CD4-positive, alpha-beta memory T cell (primary cell): ENCODE measurements at regions not wholly inside any gene's neighbourhood (a gene's known extent, or its start where the extent isn't known, plus 50 kb on each side); places are given as distances from the start of the nearest gene placed in this dataset.
"Not testable (repeated sequence)": the region's sequence is repeated elsewhere in the genome, so short reads cannot be mapped to it uniquely, and the experiment has no call there.

Source experiments
- CTCF ChIA-PET: fragments of 350-600 bp; sonication (Branson Sonifier 250); formaldehyde crosslinking; loops from one replicate; lab custom pipeline; 2021; ENCODE audit warnings: inconsistent platforms; ENCODE audit not compliant: partially characterized antibody; lab: Charles Lee
- POLR2A ChIA-PET: fragments of 350-600 bp; sonication (Branson Sonifier 250); formaldehyde crosslinking; loops from one replicate; lab custom pipeline; 2021; ENCODE audit not compliant: partially characterized antibody; lab: Charles Lee
- DNase-seq, 5 donors: peaks; one replicate each; pipeline versions ENCODE4 v3.0.0 to v3.0.0-alpha.2; 2020 to 2022; ENCODE audit warnings: mixed read lengths in 1 of 5
- H3K27ac ChIP-seq: one replicate; pipeline ENCODE4 v1.7.0; 2013; ENCODE audit warnings: low read depth, low read length
- H3K27me3 ChIP-seq: 2 replicates; pipeline ENCODE4 v1.7.0; 2013; ENCODE audit warnings: mild to moderate bottlenecking, low read length, moderate library complexity; ENCODE audit not compliant: insufficient read depth
- H3K36me3 ChIP-seq: 2 replicates; pipeline ENCODE4 v1.7.0; 2013; ENCODE audit warnings: mild to moderate bottlenecking, low read length, moderate library complexity; ENCODE audit not compliant: insufficient read depth
- H3K4me1 ChIP-seq: 2 replicates; pipeline ENCODE4 v1.7.0; 2013; ENCODE audit warnings: mild to moderate bottlenecking, low read length, moderate library complexity; ENCODE audit not compliant: insufficient read depth
- H3K4me3 ChIP-seq, 2 donors: one replicate each; pipeline ENCODE4 v1.7.0; 2013; ENCODE audit warnings: low read length in 2 of 2, mild to moderate bottlenecking in 1 of 2
- H3K9me3 ChIP-seq, 2 donors: one replicate each; pipeline ENCODE4 v1.7.0; 2013; ENCODE audit warnings: low read length in 2 of 2, control low read depth in 1 of 2; ENCODE audit not compliant: control insufficient read depth in 1 of 2
- H3K27ac Mint-ChIP-seq, 7 donors: one replicate each; pipeline ENCODE4 v1.8.0; 2020 to 2021; ENCODE audit warnings: mixed read lengths in 7 of 7, mild to moderate bottlenecking in 6 of 7, inconsistent platforms in 3 of 7, moderate library complexity in 3 of 7
- H3K27me3 Mint-ChIP-seq, 2 donors: one replicate each; pipeline ENCODE4 v1.8.0; 2020 to 2021; ENCODE audit warnings: mixed read lengths in 2 of 2
- H3K36me3 Mint-ChIP-seq, 2 donors: one replicate each; pipeline ENCODE4 v1.8.0; 2020 to 2021; ENCODE audit warnings: mixed read lengths in 2 of 2, inconsistent platforms in 1 of 2, mild to moderate bottlenecking in 1 of 2
- H3K4me1 Mint-ChIP-seq, 4 donors: one replicate each; pipeline ENCODE4 v1.8.0; 2020 to 2021; ENCODE audit warnings: mixed read lengths in 4 of 4, mild to moderate bottlenecking in 1 of 4
- H3K4me3 Mint-ChIP-seq, 8 donors: one replicate each; pipeline ENCODE4 v1.8.0; 2020 to 2021; ENCODE audit warnings: mixed read lengths in 8 of 8, mild to moderate bottlenecking in 7 of 8, moderate library complexity in 6 of 8, inconsistent platforms in 3 of 8
- H3K9me3 Mint-ChIP-seq, 8 donors: one replicate each; pipeline ENCODE4 v1.8.0; 2020 to 2021; ENCODE audit warnings: mixed read lengths in 8 of 8, mild to moderate bottlenecking in 5 of 8, inconsistent platforms in 3 of 8, moderate library complexity in 1 of 8
- intact Hi-C: fragments of 100-400 bp; cut with micrococcal nuclease; formaldehyde crosslinking; loops from one replicate; pipeline ENCODE4 v1.15.1; 2023

GRCh38 chr3:177622520-177622919 is 425.2 kb upstream of the TBL1XR1 start:
- CTCF ChIA-PET, result interaction anchor here (1.1 to 1.2 kb wide), 2 partner anchors 24 to 572 kb away, joined by 3 to 4 read pairs; no protein-coding TSS in a partner anchor

GRCh38 chr3:177622982-177623617 is 425.8 kb upstream of the TBL1XR1 start:
- POLR2A ChIA-PET, result no interaction called here
- Histone ChIP-seq H3K27ac (no peak overlapping the region), H3K4me3 (no peak overlapping the region), H3K27me3 (no peaks in the 10 kb centered on the region), H3K36me3 (no peaks in the 10 kb centered on the region), H3K9me3 (no peaks in the 10 kb centered on the region), H3K4me1 (peaks cover 10% of the 10 kb centered on the region)
- peaks cover 16 to 24% (median 20%) of the 10 kb centered on the region in 4 donors for H3K4me1 Mint-ChIP-seq
- H3K9me3 Mint-ChIP-seq, result peaks cover 0 to 5% (median under 1%) of the 10 kb centered on the region in 8 donors
- intact Hi-C loops, result no loop called here
- peak overlapping the region in 3 of 7 donors; percentile 39 to 68 (median 48) for H3K27ac Mint-ChIP-seq
- peak overlapping the region in 2 of 8 donors; percentile 17 to 46 for H3K4me3 Mint-ChIP-seq
- no peak for DNase-seq
- no peaks in the 10 kb centered on the region for H3K36me3 Mint-ChIP-seq
- H3K27me3 Mint-ChIP-seq, result no peaks in the 10 kb centered on the region
- CTCF ChIA-PET, result interaction anchor here (1.1 to 1.2 kb wide), 2 partner anchors 24 to 573 kb away, joined by 3 to 4 read pairs; no protein-coding TSS in a partner anchor

More at GRCh38 chr3:177622520-177622919, 425.2 kb upstream of the TBL1XR1 start:
- H3K36me3 ChIP-seq, result no peaks in the 10 kb centered on the region
- intact Hi-C loops, result no loop called here
- peaks cover 14 to 24% (median 20%) of the 10 kb centered on the region in 4 donors for H3K4me1 Mint-ChIP-seq
- H3K4me3 ChIP-seq, result no peak overlapping the region
- no peak for DNase-seq
- POLR2A ChIA-PET, result no interaction called here
- H3K4me3 Mint-ChIP-seq, result no peak overlapping the region
- no peaks in the 10 kb centered on the region for H3K9me3 ChIP-seq
- no peaks in the 10 kb centered on the region for H3K27me3 ChIP-seq
- no peak overlapping the region for H3K27ac ChIP-seq
- no peaks in the 10 kb centered on the region for H3K36me3 Mint-ChIP-seq
- H3K27ac Mint-ChIP-seq, result no peak overlapping the region
- H3K9me3 Mint-ChIP-seq, result no peaks in the 10 kb centered on the region
- H3K4me1 ChIP-seq, result peaks cover 10% of the 10 kb centered on the region
- no peaks in the 10 kb centered on the region for H3K27me3 Mint-ChIP-seq

- no peaks in the 10 kb centered on the region for H3K9me3 ChIP-seq
- peaks cover 0 to 6% (median 2%) of the 10 kb centered on the region in 8 donors for H3K9me3 Mint-ChIP-seq
- peak overlapping the region; percentile 16 for H3K27ac ChIP-seq
- peaks cover 10% of the 10 kb centered on the region for H3K4me1 ChIP-seq
- no peak overlapping the region for H3K4me3 ChIP-seq
- intact Hi-C loops, result no loop called here
- POLR2A ChIA-PET, result interaction anchor here (0.8 to 0.9 kb wide), 4 partner anchors 17 to 264 kb away, joined by 3 read pairs; no protein-coding TSS in a partner anchor
- no peaks in the 10 kb centered on the region for H3K27me3 ChIP-seq
- H3K36me3 Mint-ChIP-seq, result no peaks in the 10 kb centered on the region
- peak overlapping the region in 5 of 8 donors; percentile 27 to 69 (median 44) for H3K4me3 Mint-ChIP-seq
- peaks cover 14 to 21% (median 20%) of the 10 kb centered on the region in 4 donors for H3K4me1 Mint-ChIP-seq
- CTCF ChIA-PET, result interaction anchor here (0.7 to 1.1 kb wide), 2 partner anchors 18 to 265 kb away, joined by 3 to 6 read pairs; no protein-coding TSS in a partner anchor
- no peaks in the 10 kb centered on the region for H3K27me3 Mint-ChIP-seq
- peak overlapping the region in 6 of 7 donors; percentile 57 to 84 (median 73) for H3K27ac Mint-ChIP-seq
- H3K36me3 ChIP-seq, result no peaks in the 10 kb centered on the region
- peak in 4 of 5 donors; percentile 34 to 59 (median 56) for DNase-seq
These were observed 427.5 kb upstream of the TBL1XR1 start for GRCh38 chr3:177624528-177625495.

GRCh38 chr3:177626045-177626444 is 428.8 kb upstream of the TBL1XR1 start:
- intact Hi-C loops, result no loop called here
- no peaks in the 10 kb centered on the region for H3K36me3 ChIP-seq
- DNase-seq, result no peak
- Mint-ChIP-seq H3K27ac (no peak overlapping the region), H3K4me3 (no peak overlapping the region), H3K9me3 (peaks cover 0 to 6% (median 2%) of the 10 kb centered on the region in 8 donors), H3K27me3 (no peaks in the 10 kb centered on the region), H3K4me1 (peaks cover 14 to 21% (median 20%) of the 10 kb centered on the region in 4 donors), H3K36me3 (no peaks in the 10 kb centered on the region)
- no peaks in the 10 kb centered on the region for H3K27me3 ChIP-seq
- H3K27ac ChIP-seq, result no peak overlapping the region
- ChIA-PET CTCF (no interaction called here), POLR2A (no interaction called here)
- H3K4me1 ChIP-seq, result peaks cover 10% of the 10 kb centered on the region
- H3K9me3 ChIP-seq, result no peaks in the 10 kb centered on the region
- H3K4me3 ChIP-seq, result no peak overlapping the region

- POLR2A ChIA-PET, H3K27me3 Mint-ChIP-seq, DNase-seq, H3K27me3 ChIP-seq, CTCF ChIA-PET, H3K9me3 ChIP-seq, H3K9me3 Mint-ChIP-seq, intact Hi-C loops, H3K4me3 ChIP-seq, H3K27ac Mint-ChIP-seq, H3K36me3 Mint-ChIP-seq, H3K27ac ChIP-seq, H3K36me3 ChIP-seq, H3K4me3 Mint-ChIP-seq: not testable (repeated sequence)
- peaks cover 10% of the 10 kb centered on the region for H3K4me1 ChIP-seq
- peaks cover 11 to 18% (median 15%) of the 10 kb centered on the region in 4 donors for H3K4me1 Mint-ChIP-seq
These were observed 430.9 kb upstream of the TBL1XR1 start for GRCh38 chr3:177628095-177628719.

GRCh38 chr3:177629276-177629675 is 432.0 kb upstream of the TBL1XR1 start:
- POLR2A ChIA-PET, result no interaction called here
- Histone ChIP-seq H3K27ac (no peak overlapping the region), H3K27me3 (no peaks in the 10 kb centered on the region), H3K4me1 (peaks cover 10% of the 10 kb centered on the region), H3K9me3 (no peaks in the 10 kb centered on the region), H3K4me3 (no peak overlapping the region), H3K36me3 (no peaks in the 10 kb centered on the region)
- Mint-ChIP-seq H3K36me3 (no peaks in the 10 kb centered on the region), H3K4me1 (peaks cover 8 to 12% (median 11%) of the 10 kb centered on the region in 4 donors), H3K9me3 (peaks cover 0 to 6% (median 2%) of the 10 kb centered on the region in 8 donors), H3K27ac (no peak overlapping the region), H3K27me3 (no peaks in the 10 kb centered on the region), H3K4me3 (no peak overlapping the region)
- CTCF ChIA-PET, result no interaction called here
- intact Hi-C loops, result no loop called here
- DNase-seq, result no peak
